ENCODE measurements at regions not wholly inside any gene's neighbourhood (a gene's known extent, or its start where the extent isn't known, plus 50 kb on each side); places are given as distances from the start of the nearest gene placed in this dataset.

GRCh38 chr4:125642645-125643044 lies 327.9 kb downstream of the FAT4 start:
- no peak for TF ChIP-seq EZH2 (IDR thresholded peaks at IDR 0.05; ENCODE audit: borderline replicate concordance, control insufficient read depth, low read depth, low read length)
- TF ChIP-seq POLR2A (IDR thresholded peaks at IDR 0.05; ENCODE audit: low read depth, low read length) = no peak
- no peak for TF ChIP-seq ZNF207 (IDR thresholded peaks at IDR 0.05; ENCODE audit: borderline replicate concordance)
- no peak for TF ChIP-seq KAT2A (conservative IDR thresholded peaks at IDR 0.05; ENCODE audit: control insufficient read depth, low read depth, low read length)
- no peak for TF ChIP-seq MAX (IDR thresholded peaks at IDR 0.05; ENCODE audit: low read depth, low read length)
- TF ChIP-seq MYC (IDR thresholded peaks at IDR 0.05; ENCODE audit: insufficient read depth, insufficient read length, insufficient replicate concordance, low read length, severe bottlenecking) = no peak
- TF ChIP-seq, protein P1, sequence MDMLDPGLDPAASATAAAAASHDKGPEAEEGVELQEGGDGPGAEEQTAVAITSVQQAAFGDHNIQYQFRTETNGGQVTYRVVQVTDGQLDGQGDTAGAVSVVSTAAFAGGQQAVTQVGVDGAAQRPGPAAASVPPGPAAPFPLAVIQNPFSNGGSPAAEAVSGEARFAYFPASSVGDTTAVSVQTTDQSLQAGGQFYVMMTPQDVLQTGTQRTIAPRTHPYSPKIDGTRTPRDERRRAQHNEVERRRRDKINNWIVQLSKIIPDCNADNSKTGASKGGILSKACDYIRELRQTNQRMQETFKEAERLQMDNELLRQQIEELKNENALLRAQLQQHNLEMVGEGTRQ (IDR thresholded peaks at IDR 0.05; ENCODE audit: borderline replicate concordance, low read depth, low read length) = no peak
- no peak for TF ChIP-seq RBBP5 (conservative IDR thresholded peaks at IDR 0.05)
- no peak for TF ChIP-seq TAF1 (IDR thresholded peaks at IDR 0.05; ENCODE audit: borderline replicate concordance, low read depth, low read length)
- TF ChIP-seq, protein P2, sequence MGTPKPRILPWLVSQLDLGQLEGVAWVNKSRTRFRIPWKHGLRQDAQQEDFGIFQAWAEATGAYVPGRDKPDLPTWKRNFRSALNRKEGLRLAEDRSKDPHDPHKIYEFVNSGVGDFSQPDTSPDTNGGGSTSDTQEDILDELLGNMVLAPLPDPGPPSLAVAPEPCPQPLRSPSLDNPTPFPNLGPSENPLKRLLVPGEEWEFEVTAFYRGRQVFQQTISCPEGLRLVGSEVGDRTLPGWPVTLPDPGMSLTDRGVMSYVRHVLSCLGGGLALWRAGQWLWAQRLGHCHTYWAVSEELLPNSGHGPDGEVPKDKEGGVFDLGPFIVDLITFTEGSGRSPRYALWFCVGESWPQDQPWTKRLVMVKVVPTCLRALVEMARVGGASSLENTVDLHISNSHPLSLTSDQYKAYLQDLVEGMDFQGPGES (IDR thresholded peaks at IDR 0.05) = no peak
- TF ChIP-seq CTCF (IDR thresholded peaks at IDR 0.05 in 2 of 3, conservative IDR thresholded peaks at IDR 0.05 in 1 of 3; ENCODE audit: control insufficient read depth in 2 of 3, extremely low read depth in 1 of 3, insufficient read depth in 1 of 3, low read depth in 3 of 3, low read length in 3 of 3) = no peak
